DND-41 (cell line): ENCODE measurements at regions not wholly inside any gene's neighbourhood (a gene's known extent, or its start where the extent isn't known, plus 50 kb on each side); places are given as distances from the start of the nearest gene placed in this dataset.

ENCODE experiments used
- ATAC-seq: fragments of 200-7000 bp; cut with Tn5 transposase; 3 replicates; pipeline ENCODE4 v1.9.1; 2021; ENCODE audit warnings: low read depth; ENCODE audit not compliant: insufficient read depth
- DNase-seq: peaks from one replicate; pipeline ENCODE4 v3.0.0-alpha.2; 2020
- H2AFZ ChIP-seq: 2 replicates; pipeline ENCODE4 v1.6.0; 2012; ENCODE audit warnings: low read depth, low read length
- H3K27ac ChIP-seq: 2 replicates; pipeline ENCODE4 v1.5.1; 2012; ENCODE audit warnings: low read length, inconsistent platforms
- H3K27me3 ChIP-seq: fragments of 200-600 bp; sonication (generic); 2 replicates; pipeline ENCODE4 v1.6.0; 2012; ENCODE audit warnings: low read length, mild to moderate bottlenecking, inconsistent platforms; ENCODE audit not compliant: insufficient read depth, poor library complexity
- H3K36me3 ChIP-seq: 2 replicates; pipeline ENCODE4 v1.5.1; 2012; ENCODE audit warnings: low read length, inconsistent platforms; ENCODE audit not compliant: insufficient read depth
- H3K4me1 ChIP-seq: 2 replicates; pipeline ENCODE4 v1.5.1; 2012; ENCODE audit warnings: mild to moderate bottlenecking, low read length; ENCODE audit not compliant: insufficient read depth
- H3K4me2 ChIP-seq: 2 replicates; pipeline ENCODE4 v1.6.0; 2012; ENCODE audit warnings: mild to moderate bottlenecking, moderate library complexity, low read length, inconsistent platforms; ENCODE audit not compliant: insufficient read depth
- H3K4me3 ChIP-seq, 2 experiments: fragments of 200-600 bp in 1 of 2; shearing (Covaris generic) in 1 of 2; 2 replicates each; pipeline ENCODE4 v1.5.1; 2012 to 2016; ENCODE audit warnings: inconsistent platforms in 2 of 2, low read length in 2 of 2, mild to moderate bottlenecking in 2 of 2, low read depth in 1 of 2, moderate library complexity in 1 of 2
- H3K79me2 ChIP-seq: 2 replicates; pipeline ENCODE4 v1.6.0; 2012; ENCODE audit warnings: low read length, inconsistent platforms; ENCODE audit not compliant: insufficient read depth
- H3K9ac ChIP-seq: 2 replicates; pipeline ENCODE4 v1.6.0; 2012; ENCODE audit warnings: low read depth, mild to moderate bottlenecking, inconsistent platforms, low read length, moderate library complexity
- H3K9me3 ChIP-seq: 2 replicates; pipeline ENCODE4 v1.5.1; 2012; ENCODE audit warnings: low read length, moderate library complexity, mild to moderate bottlenecking, inconsistent platforms; ENCODE audit not compliant: insufficient read depth, severe bottlenecking
- H4K20me1 ChIP-seq: 2 replicates; pipeline ENCODE4 v1.6.0; 2012; ENCODE audit warnings: low read length; ENCODE audit not compliant: insufficient read depth
- EZH2 ChIP-seq: IDR thresholded peaks from 3 replicates; pipeline ENCODE4 v1.6.1; 2012; ENCODE audit warnings: borderline replicate concordance, low read depth, mild to moderate bottlenecking, moderate library complexity, low read length, inconsistent platforms; ENCODE audit not compliant: severe bottlenecking
- TF ChIP-seq, protein P1 (sequence below): IDR thresholded peaks from 2 replicates; pipeline ENCODE4 v1.5.1; 2012; ENCODE audit warnings: borderline replicate concordance, low read length, moderate library complexity, mild to moderate bottlenecking; ENCODE audit not compliant: poor library complexity, severe bottlenecking; ENCODE audit errors: extremely low read depth

DNA sequence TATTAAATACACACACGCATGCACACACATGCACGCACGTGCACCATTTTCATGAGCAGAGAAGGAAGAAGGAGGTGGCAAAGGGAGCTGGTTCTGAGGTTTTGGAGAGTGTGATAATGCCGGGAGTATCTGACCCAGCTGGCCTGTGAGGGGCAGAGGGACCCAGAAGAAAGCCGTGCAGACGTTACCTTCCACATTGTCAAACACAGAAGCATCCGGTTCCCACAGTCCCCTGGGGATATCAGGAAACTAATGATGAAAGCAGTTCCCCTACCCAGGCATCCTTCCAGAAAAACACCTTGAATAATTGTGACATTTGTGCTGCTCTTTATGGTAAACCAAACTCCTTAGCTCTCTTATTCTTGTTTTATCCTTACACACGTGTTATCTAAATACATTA is 85.7 kb upstream of the FAM180A start:
- Histone ChIP-seq H2AFZ (no peak overlapping the region), H3K4me1 (no peaks in the 10 kb centered on the region), H3K9me3 (no peaks in the 10 kb centered on the region), H3K36me3 (no peaks in the 10 kb centered on the region), H3K4me2 (no peak overlapping the region), H3K27me3 (no peaks in the 10 kb centered on the region), H4K20me1 (no peaks in the 10 kb centered on the region), H3K79me2 (no peaks in the 10 kb centered on the region), H3K9ac (no peak overlapping the region), H3K4me3 (no peak overlapping the region), H3K27ac (no peak overlapping the region)
- DNase-seq (peak; percentile 35), ATAC-seq (peak; percentile 79)
- TF ChIP-seq, protein P1, sequence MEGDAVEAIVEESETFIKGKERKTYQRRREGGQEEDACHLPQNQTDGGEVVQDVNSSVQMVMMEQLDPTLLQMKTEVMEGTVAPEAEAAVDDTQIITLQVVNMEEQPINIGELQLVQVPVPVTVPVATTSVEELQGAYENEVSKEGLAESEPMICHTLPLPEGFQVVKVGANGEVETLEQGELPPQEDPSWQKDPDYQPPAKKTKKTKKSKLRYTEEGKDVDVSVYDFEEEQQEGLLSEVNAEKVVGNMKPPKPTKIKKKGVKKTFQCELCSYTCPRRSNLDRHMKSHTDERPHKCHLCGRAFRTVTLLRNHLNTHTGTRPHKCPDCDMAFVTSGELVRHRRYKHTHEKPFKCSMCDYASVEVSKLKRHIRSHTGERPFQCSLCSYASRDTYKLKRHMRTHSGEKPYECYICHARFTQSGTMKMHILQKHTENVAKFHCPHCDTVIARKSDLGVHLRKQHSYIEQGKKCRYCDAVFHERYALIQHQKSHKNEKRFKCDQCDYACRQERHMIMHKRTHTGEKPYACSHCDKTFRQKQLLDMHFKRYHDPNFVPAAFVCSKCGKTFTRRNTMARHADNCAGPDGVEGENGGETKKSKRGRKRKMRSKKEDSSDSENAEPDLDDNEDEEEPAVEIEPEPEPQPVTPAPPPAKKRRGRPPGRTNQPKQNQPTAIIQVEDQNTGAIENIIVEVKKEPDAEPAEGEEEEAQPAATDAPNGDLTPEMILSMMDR, result no peak
- TF ChIP-seq EZH2, result no peak

DNA sequence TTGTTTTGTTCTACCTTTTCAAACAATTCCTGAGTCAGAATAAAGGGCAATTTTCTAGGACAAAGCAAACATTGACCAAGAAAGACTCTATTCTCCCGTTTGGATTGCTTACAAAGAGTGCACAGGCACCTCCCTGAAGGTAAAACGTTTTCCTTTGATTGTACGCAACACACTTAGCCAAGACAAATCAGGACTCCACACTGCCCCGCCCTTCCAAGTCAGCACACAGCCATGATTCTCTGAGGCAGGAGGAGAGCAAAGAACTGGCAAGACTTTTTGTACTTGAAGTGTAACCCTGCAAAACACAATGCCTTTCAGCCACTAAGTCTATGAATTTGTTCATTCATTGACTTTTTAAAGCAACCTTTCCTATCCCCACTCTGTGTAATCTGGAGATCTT is 85.0 kb upstream of the FAM180A start:
- H4K20me1 ChIP-seq, result no peaks in the 10 kb centered on the region
- no peaks in the 10 kb centered on the region for H3K9me3 ChIP-seq
- no peak for ATAC-seq
- no peaks in the 10 kb centered on the region for H3K36me3 ChIP-seq
- H3K27me3 ChIP-seq, result no peaks in the 10 kb centered on the region
- no peak overlapping the region for H3K4me3 ChIP-seq
- no peaks in the 10 kb centered on the region for H3K4me1 ChIP-seq
- no peak overlapping the region for H3K9ac ChIP-seq
- H3K79me2 ChIP-seq, result no peaks in the 10 kb centered on the region
- TF ChIP-seq, protein P1, result no peak
- TF ChIP-seq EZH2, result no peak
- H3K27ac ChIP-seq, result no peak overlapping the region
- no peak for DNase-seq
- no peak overlapping the region for H2AFZ ChIP-seq
- no peak overlapping the region for H3K4me2 ChIP-seq

DNA sequence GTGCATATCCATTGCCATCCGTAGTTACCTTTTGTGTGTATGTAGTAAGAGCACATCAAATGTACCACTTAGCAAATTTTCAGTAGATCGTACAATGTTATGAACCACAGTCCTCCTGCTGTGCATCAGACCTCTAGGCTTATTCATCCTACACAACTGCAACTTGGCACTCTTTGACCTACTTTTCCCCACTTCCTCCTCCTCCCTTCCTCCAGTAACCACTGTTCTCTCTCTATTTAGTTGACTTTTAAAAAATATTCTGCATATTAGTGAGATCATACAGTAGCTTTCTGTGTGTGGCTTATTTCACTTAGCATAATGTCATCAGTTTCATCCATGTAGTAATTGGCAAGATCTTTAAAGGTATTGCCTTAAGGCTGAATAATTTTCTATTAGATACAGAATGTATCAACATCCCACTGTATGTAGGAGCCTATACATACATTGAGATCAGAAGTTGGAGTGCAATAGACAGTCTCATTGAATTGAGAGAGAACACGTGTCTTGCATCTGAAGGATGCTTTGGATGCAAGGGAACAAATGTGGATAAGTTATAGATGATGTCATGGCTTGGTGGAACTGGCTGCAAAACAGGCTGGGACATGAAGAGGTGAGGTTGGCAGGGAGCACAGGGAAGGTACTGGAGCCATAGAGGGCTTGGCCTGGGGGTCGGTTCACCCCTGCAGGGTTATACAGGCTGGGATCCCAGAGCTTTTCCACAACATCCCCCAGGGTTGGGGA is 83.0 kb upstream of the FAM180A start:
- H3K4me3 ChIP-seq, result no peak overlapping the region
- no peak overlapping the region for H3K4me2 ChIP-seq
- TF ChIP-seq, protein P1, result no peak
- no peak for TF ChIP-seq EZH2
- H3K9me3 ChIP-seq, result no peaks in the 10 kb centered on the region
- H4K20me1 ChIP-seq, result 0 out of 2 replicates have a peak, but pooled peaks cover 3% of the 10 kb centered on the region
- H3K27ac ChIP-seq, result no peak overlapping the region
- ATAC-seq, result peak; percentile 69
- no peaks in the 10 kb centered on the region for H3K36me3 ChIP-seq
- H3K79me2 ChIP-seq, result no peaks in the 10 kb centered on the region
- no peak for DNase-seq
- no peak overlapping the region for H2AFZ ChIP-seq
- no peaks in the 10 kb centered on the region for H3K27me3 ChIP-seq
- H3K4me1 ChIP-seq, result no peaks in the 10 kb centered on the region
- no peak overlapping the region for H3K9ac ChIP-seq
